ENCODE measurements at regions not wholly inside any gene's neighbourhood (a gene's known extent, or its start where the extent isn't known, plus 50 kb on each side); places are given as distances from the start of the nearest gene placed in this dataset.
"Not testable (repeated sequence)": the region's sequence is repeated elsewhere in the genome, so short reads cannot be mapped to it uniquely, and the experiment has no call there.

GRCh38 chr2:53610260-53610659 lies 157.3 kb upstream of the CHAC2 start:
- Histone ChIP-seq H3K27me3 (no peaks in the 10 kb centered on the region), H3K36me3 (no peaks in the 10 kb centered on the region), H3K4me1 (no peaks in the 10 kb centered on the region), H3K9me3 (no peaks in the 10 kb centered on the region), H3K27ac (no peak overlapping the region), H3K4me3 (no peak overlapping the region)
- TF ChIP-seq CTCF (IDR thresholded peaks at IDR 0.05): no peak
- no peak for DNase-seq
- intact Hi-C loops (cut with DNase I; ENCODE audit: low total_unique reads): no loop called here

- intact Hi-C loops (cut with DNase I; ENCODE audit: low total_unique reads): no loop called here
- no peaks in the 10 kb centered on the region for H3K36me3 ChIP-seq
- no peak for TF ChIP-seq CTCF (IDR thresholded peaks at IDR 0.05)
- H3K4me1 ChIP-seq: no peaks in the 10 kb centered on the region
- no peak for DNase-seq
- H3K9me3 ChIP-seq: no peaks in the 10 kb centered on the region
- no peak overlapping the region for H3K4me3 ChIP-seq
- no peak overlapping the region for H3K27ac ChIP-seq
- no peaks in the 10 kb centered on the region for H3K27me3 ChIP-seq
Observed at GRCh38 chr2:53609551-53609950, 158.1 kb upstream of the CHAC2 start.

- no peak for DNase-seq
- Histone ChIP-seq H3K27me3 (no peaks in the 10 kb centered on the region), H3K4me1 (no peaks in the 10 kb centered on the region), H3K4me3 (no peak overlapping the region), H3K27ac (no peak overlapping the region), H3K36me3 (no peaks in the 10 kb centered on the region), H3K9me3 (no peaks in the 10 kb centered on the region)
- intact Hi-C loops (cut with DNase I; ENCODE audit: low total_unique reads): no loop called here
- no peak for TF ChIP-seq CTCF (IDR thresholded peaks at IDR 0.05)
Observed at GRCh38 chr2:53608293-53608692, 159.3 kb upstream of the CHAC2 start.

- H3K4me3 ChIP-seq: no peak overlapping the region
- no peak overlapping the region for H3K27ac ChIP-seq
- no peaks in the 10 kb centered on the region for H3K27me3 ChIP-seq
- H3K36me3 ChIP-seq: no peaks in the 10 kb centered on the region
- H3K9me3 ChIP-seq: no peaks in the 10 kb centered on the region
- no peaks in the 10 kb centered on the region for H3K4me1 ChIP-seq
- intact Hi-C loops (cut with DNase I; ENCODE audit: low total_unique reads): no loop called here
- DNase-seq: no peak
- TF ChIP-seq CTCF (IDR thresholded peaks at IDR 0.05): no peak
Observed at GRCh38 chr2:53600815-53601214, 166.8 kb upstream of the CHAC2 start.

GRCh38 chr2:53586733-53587612 lies 180.6 kb upstream of the CHAC2 start:
- intact Hi-C loops (cut with DNase I; ENCODE audit: low total_unique reads): not testable (repeated sequence)

GRCh38 chr2:53584986-53585385 lies 182.6 kb upstream of the CHAC2 start:
- Histone ChIP-seq H3K4me3 (no peak overlapping the region), H3K27me3 (no peaks in the 10 kb centered on the region), H3K27ac (no peak overlapping the region), H3K4me1 (no peaks in the 10 kb centered on the region), H3K9me3 (no peaks in the 10 kb centered on the region), H3K36me3 (no peaks in the 10 kb centered on the region)
- intact Hi-C loops (cut with DNase I; ENCODE audit: low total_unique reads): no loop called here
- DNase-seq: no peak
- no peak for TF ChIP-seq CTCF (IDR thresholded peaks at IDR 0.05)

More at GRCh38 chr2:53586733-53587612, 180.6 kb upstream of the CHAC2 start:
- not testable (repeated sequence) for H3K9me3 ChIP-seq, H3K27me3 ChIP-seq, H3K27ac ChIP-seq, H3K4me1 ChIP-seq, DNase-seq, H3K4me3 ChIP-seq, H3K36me3 ChIP-seq
